Urinary bladder (tissue), 3 donors: ENCODE measurements at regions not wholly inside any gene's neighbourhood (a gene's known extent, or its start where the extent isn't known, plus 50 kb on each side); places are given as distances from the start of the nearest gene placed in this dataset.
A peak's percentile ranks its signal among the peaks of the same experiment; 100 is the strongest.

Source experiments
- DNase-seq: peaks from one replicate; pipeline ENCODE4 v3.0.0-alpha.2; 2015; ENCODE audit errors: extremely low spot score
- H3K27ac ChIP-seq: one replicate; pipeline ENCODE4 v1.5.1; 2013; ENCODE audit warnings: low read depth, mild to moderate bottlenecking, moderate library complexity
- H3K36me3 ChIP-seq: one replicate; pipeline ENCODE4 v1.6.1; 2013; ENCODE audit warnings: mild to moderate bottlenecking, moderate library complexity; ENCODE audit not compliant: insufficient read depth
- H3K4me1 ChIP-seq: one replicate; pipeline ENCODE4 v1.6.1; 2013; ENCODE audit warnings: mild to moderate bottlenecking, moderate library complexity; ENCODE audit not compliant: insufficient read depth
- H3K4me3 ChIP-seq: one replicate; pipeline ENCODE4 v1.5.1; 2013; ENCODE audit warnings: low read depth, low read length
- WGBS: extraction: QIAGEN DNeasy Blood & Tissue Kit; methylation state at CpG from one replicate; pipeline ENCODE4 v1.1.7; 2013; 5-methylcytosine and 5-hydroxymethylcytosine counted together
- donor health status: healthy with polysubstance abuse.
- donor health status: healthy.

- no peak for DNase-seq
- Histone ChIP-seq H3K4me1 (no peaks in the 10 kb centered on the region), H3K36me3 (no peaks in the 10 kb centered on the region), H3K4me3 (no peak overlapping the region), H3K27ac (no peak overlapping the region)
- 90% methylated on average over 2 of the region's 2 CpGs for WGBS
These were observed 459.0 kb downstream of the TLE4 start for GRCh38 chr9:80030801-80031200.

- peak; percentile 7 for DNase-seq
- WGBS, result 61% methylated on average over 2 of the region's 2 CpGs
- Histone ChIP-seq H3K36me3 (no peaks in the 10 kb centered on the region), H3K4me3 (no peak overlapping the region), H3K4me1 (no peaks in the 10 kb centered on the region), H3K27ac (no peak overlapping the region)
These were observed 456.7 kb downstream of the TLE4 start for GRCh38 chr9:80028501-80028900.

- Histone ChIP-seq H3K27ac (no peak overlapping the region), H3K4me1 (no peaks in the 10 kb centered on the region), H3K4me3 (no peak overlapping the region), H3K36me3 (no peaks in the 10 kb centered on the region)
- no peak for DNase-seq
- 79% methylated on average over 5 of the region's 5 CpGs for WGBS
These were observed 454.2 kb downstream of the TLE4 start for GRCh38 chr9:80025796-80026520.

GRCh38 chr9:80025131-80025530 is 453.4 kb downstream of the TLE4 start:
- 94% methylated on average over 1 of the region's 1 CpG for WGBS
- H3K36me3 ChIP-seq, result no peaks in the 10 kb centered on the region
- DNase-seq, result no peak

GRCh38 chr9:80020530-80020929 is 448.8 kb downstream of the TLE4 start:
- Histone ChIP-seq H3K27ac (no peak overlapping the region), H3K4me3 (no peak overlapping the region), H3K4me1 (no peaks in the 10 kb centered on the region), H3K36me3 (no peaks in the 10 kb centered on the region)
- DNase-seq, result no peak

More at GRCh38 chr9:80025131-80025530, 453.4 kb downstream of the TLE4 start:
- Histone ChIP-seq H3K27ac (no peak overlapping the region), H3K4me1 (no peaks in the 10 kb centered on the region), H3K4me3 (no peak overlapping the region)

GRCh38 chr9:80020056-80020455 is 448.3 kb downstream of the TLE4 start:
- Histone ChIP-seq H3K27ac (no peak overlapping the region), H3K4me3 (no peak overlapping the region), H3K4me1 (no peaks in the 10 kb centered on the region), H3K36me3 (no peaks in the 10 kb centered on the region)
- 83% methylated on average over 6 of the region's 6 CpGs for WGBS
- DNase-seq, result no peak

GRCh38 chr9:80013891-80014290 is 442.1 kb downstream of the TLE4 start:
- H3K4me1 ChIP-seq, result no peaks in the 10 kb centered on the region
- H3K4me3 ChIP-seq, result no peak overlapping the region
- WGBS, result 89% methylated on average over 1 of the region's 1 CpG
- no peak for DNase-seq
- H3K27ac ChIP-seq, result no peak overlapping the region
- H3K36me3 ChIP-seq, result no peaks in the 10 kb centered on the region

- H3K4me1 ChIP-seq, result no peaks in the 10 kb centered on the region
- 85% methylated on average over 2 of the region's 2 CpGs for WGBS
- no peak for DNase-seq
- no peak overlapping the region for H3K27ac ChIP-seq
- no peaks in the 10 kb centered on the region for H3K36me3 ChIP-seq
- no peak overlapping the region for H3K4me3 ChIP-seq
These were observed 441.0 kb downstream of the TLE4 start for GRCh38 chr9:80012557-80013330.

- Histone ChIP-seq H3K4me1 (no peaks in the 10 kb centered on the region), H3K36me3 (no peaks in the 10 kb centered on the region), H3K27ac (no peak overlapping the region), H3K4me3 (no peak overlapping the region)
- DNase-seq, result no peak
- WGBS, result 87% methylated on average over 3 of the region's 3 CpGs
These were observed 437.4 kb downstream of the TLE4 start for GRCh38 chr9:80009204-80009603.

- no peaks in the 10 kb centered on the region for H3K36me3 ChIP-seq
- H3K4me1 ChIP-seq, result no peaks in the 10 kb centered on the region
- H3K27ac ChIP-seq, result no peak overlapping the region
- no peak for DNase-seq
- no peak overlapping the region for H3K4me3 ChIP-seq
These were observed 432.9 kb downstream of the TLE4 start for GRCh38 chr9:80004714-80005113.

GRCh38 chr9:79990536-79990935 is 418.8 kb downstream of the TLE4 start:
- H3K4me3 ChIP-seq, result no peak overlapping the region
- peak; percentile 33 for DNase-seq
- WGBS, result 11% methylated on average over 1 of the region's 1 CpG
- H3K27ac ChIP-seq, result no peak overlapping the region
- H3K4me1 ChIP-seq, result peaks cover 3% of the 10 kb centered on the region
- H3K36me3 ChIP-seq, result no peaks in the 10 kb centered on the region

- no peak for DNase-seq
- WGBS, result 79% methylated on average over 7 of the region's 7 CpGs
- no peaks in the 10 kb centered on the region for H3K36me3 ChIP-seq
- H3K4me3 ChIP-seq, result no peak overlapping the region
- no peak overlapping the region for H3K27ac ChIP-seq
- peaks cover 3% of the 10 kb centered on the region for H3K4me1 ChIP-seq
These were observed 417.3 kb downstream of the TLE4 start for GRCh38 chr9:79989079-79989478.

- H3K4me1 ChIP-seq, result peaks cover 3% of the 10 kb centered on the region
- no peak overlapping the region for H3K4me3 ChIP-seq
- no peaks in the 10 kb centered on the region for H3K36me3 ChIP-seq
- 97% methylated on average over 1 of the region's 1 CpG for WGBS
- DNase-seq, result no peak
- no peak overlapping the region for H3K27ac ChIP-seq
These were observed 416.4 kb downstream of the TLE4 start for GRCh38 chr9:79988126-79988525.

GRCh38 chr9:79986437-79986836 is 414.7 kb downstream of the TLE4 start:
- H3K4me3 ChIP-seq, result no peak overlapping the region
- no peak for DNase-seq
- H3K27ac ChIP-seq, result no peak overlapping the region
- WGBS, result 95% methylated on average over 5 of the region's 5 CpGs
- no peaks in the 10 kb centered on the region for H3K4me1 ChIP-seq
- no peaks in the 10 kb centered on the region for H3K36me3 ChIP-seq
